GM18868 (cell line): ENCODE measurements at regions not wholly inside any gene's neighbourhood (a gene's known extent, or its start where the extent isn't known, plus 50 kb on each side); places are given as distances from the start of the nearest gene placed in this dataset.
"Not testable (repeated sequence)": the region's sequence is repeated elsewhere in the genome, so short reads cannot be mapped to it uniquely, and the experiment has no call there.

Source experiments
- ATAC-seq: cut with Tn5 transposase; IDR thresholded peaks from one replicate; pipeline ENCODE4 v1.9.1; 2021; ENCODE audit warnings: mild to moderate bottlenecking, moderate library complexity; ENCODE audit not compliant: unreplicated experiment

- ATAC-seq, result no peak
Observed at GRCh38 chr14:53751650-53752049, 205.0 kb downstream of the BMP4 start.

- no peak for ATAC-seq
Observed at GRCh38 chr14:53748691-53749090, 207.9 kb downstream of the BMP4 start.

GRCh38 chr14:53744857-53745256, 211.8 kb downstream of the BMP4 start:
- no peak for ATAC-seq

- no peak for ATAC-seq
Observed at GRCh38 chr14:53743371-53743770, 213.3 kb downstream of the BMP4 start.

GRCh38 chr14:53742233-53742620, 214.4 kb downstream of the BMP4 start:
- ATAC-seq, result no peak

GRCh38 chr14:53741479-53742232, 215.0 kb downstream of the BMP4 start:
- no peak for ATAC-seq

DNA sequence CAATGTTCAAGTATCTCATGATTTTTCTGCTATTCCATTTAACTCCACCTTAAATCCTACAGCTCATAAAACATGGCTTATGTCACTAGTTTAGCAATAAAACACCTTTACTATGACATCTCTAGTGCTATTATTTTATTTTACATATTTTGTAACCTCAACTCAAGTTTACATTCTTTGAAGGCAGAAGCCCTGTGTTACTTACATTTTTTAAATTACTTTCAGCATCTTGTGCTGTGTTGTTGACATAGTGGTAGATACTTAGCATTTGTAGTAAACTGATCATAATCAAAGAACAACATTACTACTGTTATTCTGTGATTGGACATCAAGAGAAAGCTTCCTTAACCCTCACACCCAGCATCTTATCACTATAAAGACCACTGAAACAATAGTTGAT, 216.1 kb downstream of the BMP4 start:
- ATAC-seq, result no peak

DNA sequence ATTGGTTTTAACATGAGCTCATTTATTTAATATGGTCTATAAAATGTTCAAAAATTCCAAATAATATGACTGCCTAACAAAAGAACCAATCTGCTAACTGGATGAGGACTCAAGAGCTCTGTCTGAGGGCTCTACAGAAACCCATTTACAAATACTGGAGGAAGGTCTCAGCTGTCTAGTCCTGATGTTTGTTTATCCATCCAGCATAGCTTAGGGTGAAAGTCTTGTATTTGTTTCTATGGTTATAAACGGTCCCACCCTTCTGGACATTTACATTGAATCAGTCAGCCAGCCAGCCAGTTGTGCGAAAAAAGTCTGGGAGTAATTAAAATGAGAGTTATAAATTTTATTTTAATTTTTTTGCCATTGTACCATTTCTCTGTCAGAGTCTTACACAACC, 220.7 kb downstream of the BMP4 start:
- ATAC-seq, result no peak

DNA sequence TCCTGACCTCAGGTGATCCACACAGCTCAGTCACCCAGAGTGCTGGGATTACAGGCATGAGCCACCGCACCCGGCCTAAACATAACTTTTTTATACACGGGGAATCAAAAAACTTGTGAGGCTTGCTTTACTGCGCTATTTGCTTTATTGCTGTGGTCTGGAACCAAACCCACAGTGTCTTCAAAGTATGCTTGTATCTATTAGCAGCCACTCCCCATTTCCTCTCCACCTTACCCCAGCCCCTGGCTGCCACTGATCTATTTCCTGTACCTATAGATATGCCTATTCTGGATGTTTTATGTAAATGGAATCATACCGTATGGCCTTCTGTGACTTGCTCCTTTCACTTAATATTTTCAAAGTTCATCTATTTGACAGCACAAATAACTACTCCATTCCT, 233.4 kb downstream of the BMP4 start:
- no peak for ATAC-seq

DNA sequence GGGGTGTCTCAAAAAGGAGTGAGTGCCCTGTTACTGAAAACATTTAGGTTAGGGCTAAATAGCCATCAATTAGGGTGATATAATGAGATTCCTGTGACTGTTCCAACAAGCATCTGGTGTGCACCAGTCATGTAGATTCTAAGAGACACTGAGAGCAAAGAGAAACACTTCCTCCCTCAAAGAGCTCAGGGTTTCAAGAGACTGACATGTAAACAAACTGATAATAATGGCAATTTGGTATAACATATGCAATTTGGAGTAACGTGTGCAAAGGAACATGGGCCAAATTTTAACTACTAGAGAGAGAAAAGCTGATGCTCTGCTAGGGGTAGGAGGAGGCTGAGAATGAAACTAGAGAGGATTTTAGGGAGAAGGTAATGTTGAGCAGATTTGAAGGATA, 237.1 kb downstream of the BMP4 start:
- no peak for ATAC-seq

- no peak for ATAC-seq
Observed at GRCh38 chr14:53716578-53716977, 240.0 kb downstream of the BMP4 start.

DNA sequence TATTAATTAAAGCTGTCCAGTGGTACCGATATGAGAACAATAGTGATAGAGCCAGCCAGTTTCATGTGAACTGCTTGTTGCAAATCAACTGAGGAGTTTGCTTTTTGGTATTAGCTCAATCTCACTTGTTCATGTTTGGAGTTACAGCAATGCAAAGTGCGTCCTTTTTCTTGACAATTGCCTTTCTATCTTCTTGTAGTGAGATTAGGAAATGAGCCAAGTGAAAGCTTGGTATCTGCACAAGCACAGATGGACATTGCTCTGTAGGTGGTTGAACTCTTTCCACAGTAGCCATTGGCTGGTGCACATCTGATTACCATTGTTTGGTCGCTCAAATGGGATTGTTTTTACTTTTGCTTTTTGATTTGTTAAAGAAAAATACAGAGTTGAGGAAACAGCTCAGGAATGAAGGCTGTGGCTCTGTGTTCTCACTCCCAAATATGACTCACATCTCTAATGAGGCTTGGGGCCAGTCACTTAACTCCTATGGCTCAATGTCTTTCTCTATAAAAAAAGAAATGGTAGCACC, 241.4 kb downstream of the BMP4 start:
- ATAC-seq, result no peak

DNA sequence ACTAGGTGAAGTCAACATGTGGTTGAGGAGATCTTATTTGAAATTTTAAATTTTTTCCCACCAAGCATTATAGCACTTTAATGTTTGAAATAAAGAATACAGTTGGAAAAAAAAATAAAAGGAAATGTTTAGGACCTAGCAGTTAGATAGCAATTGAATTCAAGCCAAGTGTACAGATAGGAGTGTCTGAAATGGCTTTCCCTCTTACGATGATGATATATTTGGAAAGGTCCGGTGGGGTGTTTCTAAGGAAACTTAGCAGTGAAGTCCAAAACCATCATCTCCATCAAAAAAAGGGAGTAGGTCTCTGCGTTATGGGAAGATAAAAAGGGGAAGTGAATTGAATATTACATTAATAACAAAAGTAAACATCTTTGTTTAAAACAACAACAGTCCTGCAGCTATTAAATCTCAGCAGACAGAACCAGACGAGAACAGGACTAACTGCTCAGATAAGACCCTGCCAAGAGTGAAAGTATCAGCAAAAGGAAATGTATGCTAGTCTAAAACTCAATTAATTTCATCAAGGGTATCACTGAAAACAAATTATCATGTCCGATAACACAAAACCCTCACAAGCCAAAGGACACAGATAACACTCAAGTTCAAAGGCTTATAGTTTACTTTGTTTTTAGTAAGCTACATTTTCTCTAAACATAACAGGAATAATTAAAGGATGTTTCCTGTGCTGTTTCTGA, 242.0 kb downstream of the BMP4 start:
- ATAC-seq, result no peak

DNA sequence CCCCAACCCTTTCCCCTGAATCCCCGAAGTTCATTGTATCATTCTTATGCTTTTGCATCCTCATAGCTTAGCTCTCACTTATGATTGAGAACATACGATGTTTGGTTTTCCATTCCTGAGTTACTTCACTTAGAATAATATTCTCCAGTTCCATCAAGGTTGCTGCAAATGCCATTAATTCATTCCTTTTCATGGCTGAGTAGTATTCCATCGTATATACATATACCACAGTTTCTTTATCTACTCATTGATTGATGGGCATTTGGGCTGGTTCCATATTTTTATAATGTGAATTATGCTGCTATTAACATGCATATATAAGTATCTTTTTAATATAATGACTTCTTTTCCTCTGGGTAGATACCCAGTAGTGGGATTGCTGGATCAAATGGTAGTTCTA, 243.7 kb downstream of the BMP4 start:
- ATAC-seq, result not testable (repeated sequence)

DNA sequence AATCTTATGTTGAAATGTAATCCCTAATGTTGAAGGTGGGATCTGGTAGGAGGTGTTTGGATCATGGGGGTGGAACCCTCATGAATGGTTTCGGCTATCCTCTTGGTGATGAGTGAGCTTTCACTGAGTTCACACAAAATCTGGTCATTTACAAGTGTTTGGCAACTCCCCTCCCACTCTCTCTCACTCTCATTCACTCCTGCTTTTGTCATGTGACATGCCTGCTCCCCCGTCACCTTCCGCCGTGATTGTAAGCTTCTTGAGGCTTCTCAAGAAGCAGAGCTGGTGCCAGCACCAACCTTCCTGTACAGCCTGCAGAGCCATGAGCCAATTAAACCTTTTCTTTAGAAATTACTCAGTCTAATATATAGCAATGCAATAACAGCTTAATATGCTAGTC, 245.4 kb downstream of the BMP4 start:
- ATAC-seq, result no peak

DNA sequence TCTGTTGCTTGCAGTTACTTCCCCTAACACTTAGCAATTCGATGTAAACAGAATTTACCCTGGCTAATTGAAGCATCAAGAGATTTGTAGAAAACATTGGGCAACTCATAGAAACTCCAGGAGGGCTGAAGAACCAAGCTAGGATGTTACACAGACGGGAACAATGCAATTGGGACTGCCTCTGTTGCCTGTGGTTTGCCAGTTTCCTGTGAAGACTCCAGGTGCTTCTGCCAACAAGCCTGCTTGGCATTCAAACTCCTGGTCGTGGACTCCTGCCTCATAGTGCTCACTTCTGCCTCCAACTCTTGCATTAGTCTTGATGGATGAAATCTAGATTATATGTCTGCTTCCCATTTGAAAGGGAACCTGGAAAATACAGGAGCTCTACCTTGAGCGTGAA, 246.0 kb downstream of the BMP4 start:
- no peak for ATAC-seq

DNA sequence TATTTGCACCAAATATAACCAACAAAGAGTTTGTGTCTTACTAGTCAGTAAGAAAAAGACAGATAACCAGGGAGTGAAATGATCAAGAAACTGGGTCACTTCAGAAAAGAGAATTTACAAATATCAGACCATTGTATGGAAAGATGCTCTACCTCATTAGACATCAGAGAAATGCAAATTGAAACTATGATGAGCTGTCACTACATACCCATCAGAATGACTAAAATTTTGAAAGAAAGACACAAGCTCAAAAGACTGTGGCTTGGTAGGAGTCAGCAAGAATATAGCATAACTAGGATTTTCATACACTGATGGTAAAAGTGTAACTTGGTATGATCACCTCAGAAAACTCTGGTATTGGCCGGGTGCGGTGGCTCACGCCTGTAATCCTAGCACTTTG, 247.2 kb downstream of the BMP4 start:
- no peak for ATAC-seq

DNA sequence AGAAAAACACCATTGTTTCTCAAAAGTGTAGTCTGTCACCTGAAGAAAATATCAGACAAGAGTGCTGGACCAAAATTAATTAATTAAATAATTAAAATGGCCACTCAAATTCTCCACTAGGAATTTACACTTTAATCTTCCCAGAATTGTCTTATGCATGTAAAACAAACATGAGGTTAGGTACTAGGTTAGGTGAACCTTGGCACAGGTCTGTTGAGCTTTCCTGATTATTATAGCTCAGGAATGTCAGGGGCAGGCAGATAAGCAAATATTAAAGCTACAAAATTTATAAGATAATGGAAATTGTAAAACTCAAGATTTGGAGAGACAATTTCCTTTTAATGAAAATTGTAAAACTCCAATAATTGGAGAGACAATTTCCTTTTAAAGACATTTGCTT, 253.2 kb downstream of the BMP4 start:
- no peak for ATAC-seq

DNA sequence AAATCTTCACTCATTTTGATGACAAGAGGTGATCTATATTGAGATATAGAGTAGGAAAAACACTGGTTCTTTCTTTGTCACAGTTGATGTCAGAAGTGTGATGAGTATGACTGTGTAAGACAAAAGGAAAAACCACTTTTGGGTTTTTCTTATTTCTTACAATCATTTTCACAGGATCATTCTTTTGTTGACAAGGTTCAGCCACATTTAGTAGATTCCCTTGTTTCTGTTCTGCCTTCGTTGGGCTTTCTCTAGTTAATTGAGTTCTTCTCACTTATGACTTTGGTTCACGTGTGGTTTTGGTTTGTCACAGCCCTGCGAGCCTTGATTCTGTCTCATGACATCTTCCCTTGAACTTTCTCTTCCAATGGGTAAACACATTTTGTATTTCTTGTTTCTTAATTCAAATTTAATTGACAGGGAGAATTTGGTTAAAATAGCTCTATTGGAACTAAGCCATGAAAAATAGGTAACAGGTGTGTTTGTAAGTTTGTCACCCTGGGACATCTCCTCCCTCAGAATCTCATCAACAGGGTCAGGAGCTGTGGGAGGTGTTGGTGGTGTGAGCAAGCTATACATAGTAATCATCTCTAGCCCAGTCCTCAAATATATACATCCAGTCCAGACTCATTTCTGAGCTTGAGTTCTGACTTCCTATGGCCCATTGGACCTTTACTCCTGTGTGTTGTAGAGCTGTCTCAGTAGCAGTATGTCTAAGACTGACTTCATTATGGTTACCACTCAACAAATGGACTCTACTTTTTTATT, 255.3 kb downstream of the BMP4 start:
- ATAC-seq, result peak; percentile 68

DNA sequence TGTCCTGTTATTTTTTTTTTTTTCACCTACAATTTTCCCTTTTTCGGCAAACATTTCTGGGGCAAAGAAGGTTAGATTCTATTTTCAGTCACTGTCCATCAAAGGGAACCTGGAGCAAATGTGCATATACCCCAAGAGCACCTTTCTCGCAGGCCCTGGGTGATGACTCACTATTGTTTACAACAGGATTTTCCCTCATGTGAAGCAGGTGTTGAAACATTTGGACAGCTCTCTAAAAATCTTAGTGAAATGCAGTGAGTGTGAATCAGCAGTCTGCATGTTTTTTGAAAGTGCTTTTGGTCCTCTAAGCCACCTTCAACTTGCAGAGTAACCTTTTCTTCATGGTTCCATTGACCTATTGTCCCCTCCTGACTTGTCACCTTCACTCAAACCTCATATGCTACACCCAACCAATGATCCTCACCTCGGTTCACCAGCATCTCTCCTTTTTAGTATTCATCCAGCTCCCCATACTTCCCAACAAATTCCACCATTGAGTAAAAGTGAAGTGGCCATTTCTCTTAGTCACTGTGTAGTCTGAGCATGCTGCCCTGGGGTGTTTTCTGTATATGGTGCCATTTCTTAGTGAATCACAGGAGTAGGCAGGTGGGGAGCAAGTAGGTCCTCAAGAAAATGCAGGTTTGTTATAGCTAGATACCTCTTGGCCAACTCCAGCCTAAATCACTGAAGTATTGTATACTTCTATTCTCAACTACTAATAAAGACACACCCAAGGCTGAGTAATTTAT, 260.2 kb downstream of the BMP4 start:
- ATAC-seq, result peak; percentile 32

DNA sequence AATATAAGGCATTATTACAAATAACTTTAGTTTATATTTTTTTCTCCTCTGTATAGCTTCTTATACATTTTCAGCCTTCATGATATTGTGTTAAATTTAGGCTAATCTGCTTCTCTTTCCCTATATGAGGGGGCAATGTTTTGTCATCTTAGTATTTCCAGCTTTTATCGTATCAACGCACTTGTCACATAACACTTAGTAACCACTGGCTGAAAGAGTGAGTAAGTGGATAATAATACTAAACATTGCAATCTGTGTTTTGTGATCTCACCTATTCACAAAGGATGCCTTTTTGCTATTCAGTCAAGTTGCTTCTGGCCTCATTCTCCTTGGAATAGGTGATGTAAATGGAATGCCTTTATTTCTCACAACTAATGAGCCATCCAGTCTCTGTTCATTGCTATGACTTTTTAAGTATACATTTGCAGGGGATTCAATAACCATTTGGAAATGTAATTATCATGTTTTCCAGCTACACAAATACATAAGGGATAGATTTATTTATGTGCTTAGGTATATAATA, 260.9 kb downstream of the BMP4 start:
- no peak for ATAC-seq
